K562 (cell line): ENCODE measurements at regions not wholly inside any gene's neighbourhood (a gene's known extent, or its start where the extent isn't known, plus 50 kb on each side); places are given as distances from the start of the nearest gene placed in this dataset.

Experiments used
- CBFB ChIP-seq: sonication (generic); formaldehyde crosslinking; IDR thresholded peaks from 2 replicates; pipeline ENCODE4 v1.4.0; 2020; ENCODE audit warnings: mild to moderate bottlenecking, missing genetic modification reagents
- CREB1 ChIP-seq, 2 experiments: sonication (generic) in 1 of 2; formaldehyde crosslinking in 1 of 2; IDR thresholded peaks; 2 replicates each; pipeline versions ENCODE4 v1.6.1 to v1.8.0; 2012 to 2022; ENCODE audit warnings: inconsistent platforms in 1 of 2, mild to moderate bottlenecking in 1 of 2, missing genetic modification reagents in 1 of 2, moderate library complexity in 1 of 2
- FOXM1 ChIP-seq, 2 experiments: fragments of 450-650 bp in 1 of 2; sonication (generic) in 1 of 2; formaldehyde crosslinking in 1 of 2; IDR thresholded peaks; 2 replicates each; pipeline versions ENCODE4 v1.6.1 to v1.9.0; 2017 to 2022; ENCODE audit warnings: low read depth in 2 of 2, mild to moderate bottlenecking in 2 of 2, missing genetic modification reagents in 1 of 2, moderate library complexity in 1 of 2
- GTF2A2 ChIP-seq: IDR thresholded peaks from 2 replicates; pipeline ENCODE4 v1.6.1; 2016; ENCODE audit warnings: mild to moderate bottlenecking, missing genetic modification characterization, missing compliant biosample characterization
- GTF2E2 ChIP-seq: fragments of 200-800 bp; sonication (Bioruptor generic); IDR thresholded peaks from 2 replicates; pipeline ENCODE4 v1.6.1; 2016; ENCODE audit warnings: missing genetic modification characterization, missing compliant biosample characterization
- HMG20B ChIP-seq: fragments of 250-450 bp; sonication (Bioruptor Pico); IDR thresholded peaks from 2 replicates; pipeline ENCODE4 v1.5.0; 2021; ENCODE audit warnings: mild to moderate bottlenecking
- JUNB ChIP-seq: fragments of 450-650 bp; formaldehyde crosslinking; conservative IDR thresholded peaks from 2 replicates; pipeline ENCODE4 v1.4.0; 2020; ENCODE audit warnings: mild to moderate bottlenecking
- MCM2 ChIP-seq: fragments of 450-650 bp; IDR thresholded peaks from 2 replicates; pipeline ENCODE4 v1.6.1; 2017; ENCODE audit warnings: low read depth, mild to moderate bottlenecking
- NCOA1 ChIP-seq: fragments of 450-650 bp; IDR thresholded peaks from 2 replicates; pipeline ENCODE4 v1.6.1; 2016; ENCODE audit warnings: low read depth
- NFE2L1 ChIP-seq: fragments of 450-650 bp; IDR thresholded peaks from 2 replicates; pipeline ENCODE4 v1.6.1; 2016; ENCODE audit warnings: missing genetic modification characterization, low read depth, mild to moderate bottlenecking, missing compliant biosample characterization, moderate library complexity, borderline replicate concordance
- NUFIP1 ChIP-seq: fragments of 450-650 bp; IDR thresholded peaks from 2 replicates; pipeline ENCODE4 v1.6.1; 2018; ENCODE audit not compliant: partially characterized antibody
- PCBP1 ChIP-seq: fragments of 200-400 bp; formaldehyde crosslinking; IDR thresholded peaks from 2 replicates; pipeline ENCODE4 v1.6.1; 2018; ENCODE audit warnings: mild to moderate bottlenecking, low read depth, low read length; ENCODE audit not compliant: poor library complexity, severe bottlenecking
- RFX5 ChIP-seq: IDR thresholded peaks from 2 replicates; pipeline ENCODE4 v1.6.1; 2011; ENCODE audit warnings: low read depth, mild to moderate bottlenecking, improper control_type of control experiment, low read length
- STAT5A ChIP-seq: IDR thresholded peaks from 2 replicates; pipeline ENCODE4 v1.6.1; 2012; ENCODE audit warnings: low read length, inconsistent platforms, borderline replicate concordance
- TAF9B ChIP-seq: fragments of 450-650 bp; IDR thresholded peaks from 2 replicates; pipeline ENCODE4 v1.6.1; 2018; ENCODE audit warnings: mild to moderate bottlenecking; ENCODE audit not compliant: partially characterized antibody
- ZBTB11 ChIP-seq, 3 experiments: fragments of 200-800 bp in 1 of 3; fragments of 250-450 bp in 1 of 3; fragments of 450-650 bp in 1 of 3; sonication (Bioruptor Pico) in 1 of 3; sonication (Bioruptor generic) in 1 of 3; formaldehyde crosslinking in 1 of 3; IDR thresholded peaks; 2 replicates each; pipeline versions ENCODE4 v1.6.1 to v1.8.0; 2016 to 2022; ENCODE audit warnings: mild to moderate bottlenecking in 2 of 3, missing genetic modification characterization in 2 of 3, missing compliant biosample characterization in 1 of 3, moderate library complexity in 1 of 3
- ZFPM2 ChIP-seq: fragments of 250-450 bp; sonication (Bioruptor Pico); IDR thresholded peaks from 2 replicates; pipeline ENCODE4 v1.5.1; 2022; ENCODE audit warnings: mild to moderate bottlenecking
- ZNF76 ChIP-seq: fragments of 250-450 bp; sonication (Bioruptor Pico); IDR thresholded peaks from 2 replicates; pipeline ENCODE4 v1.4.0; 2020; ENCODE audit warnings: mild to moderate bottlenecking, moderate library complexity, borderline replicate concordance
- TF ChIP-seq, protein P1 (sequence below): fragments of 450-650 bp; conservative IDR thresholded peaks from 2 replicates; pipeline ENCODE4 v1.6.1; 2016; ENCODE audit warnings: missing genetic modification characterization, low read depth, mild to moderate bottlenecking, missing compliant biosample characterization, moderate library complexity

GRCh38 chr4:14856062-14856933 is 146.0 kb upstream of the CPEB2 start (continued):
- TF ChIP-seq ZBTB11 (CRISPR knock-in tag; IDR thresholded peaks at IDR 0.05) (peak in 1 of 3 experiments; percentile 69; a peak in 2 of 6 replicates), HMG20B (CRISPR knock-in tag) (no peak), CBFB (CRISPR knock-in tag) (no peak), NUFIP1 (no peak), FOXM1 (IDR thresholded peaks at IDR 0.05; ENCODE audit: low read depth) (no peak), FOXM1 (CRISPR knock-in tag; IDR thresholded peaks at IDR 0.05; ENCODE audit: low read depth) (no peak), RFX5 (no peak), MCM2 (no peak), PCBP1 (no peak), NFE2L1 (tag) (no peak), TAF9B (no peak), GTF2A2 (tag) (no peak), NCOA1 (0 out of 2 replicates have a peak, but pooled peaks have one; percentile 28), ZNF76 (no peak), GTF2E2 (tag) (no peak), JUNB (CRISPR knock-in tag) (peak; percentile 85), STAT5A (no peak), CREB1 (IDR thresholded peaks at IDR 0.05) (peak; percentile 84), CREB1 (CRISPR knock-in tag; IDR thresholded peaks at IDR 0.05) (no peak), ZFPM2 (no peak)
- TF ChIP-seq, protein P1, sequence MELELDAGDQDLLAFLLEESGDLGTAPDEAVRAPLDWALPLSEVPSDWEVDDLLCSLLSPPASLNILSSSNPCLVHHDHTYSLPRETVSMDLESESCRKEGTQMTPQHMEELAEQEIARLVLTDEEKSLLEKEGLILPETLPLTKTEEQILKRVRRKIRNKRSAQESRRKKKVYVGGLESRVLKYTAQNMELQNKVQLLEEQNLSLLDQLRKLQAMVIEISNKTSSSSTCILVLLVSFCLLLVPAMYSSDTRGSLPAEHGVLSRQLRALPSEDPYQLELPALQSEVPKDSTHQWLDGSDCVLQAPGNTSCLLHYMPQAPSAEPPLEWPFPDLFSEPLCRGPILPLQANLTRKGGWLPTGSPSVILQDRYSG (tag): no peak
